ENCODE measurements at regions not wholly inside any gene's neighbourhood (a gene's known extent, or its start where the extent isn't known, plus 50 kb on each side); places are given as distances from the start of the nearest gene placed in this dataset.

DNA sequence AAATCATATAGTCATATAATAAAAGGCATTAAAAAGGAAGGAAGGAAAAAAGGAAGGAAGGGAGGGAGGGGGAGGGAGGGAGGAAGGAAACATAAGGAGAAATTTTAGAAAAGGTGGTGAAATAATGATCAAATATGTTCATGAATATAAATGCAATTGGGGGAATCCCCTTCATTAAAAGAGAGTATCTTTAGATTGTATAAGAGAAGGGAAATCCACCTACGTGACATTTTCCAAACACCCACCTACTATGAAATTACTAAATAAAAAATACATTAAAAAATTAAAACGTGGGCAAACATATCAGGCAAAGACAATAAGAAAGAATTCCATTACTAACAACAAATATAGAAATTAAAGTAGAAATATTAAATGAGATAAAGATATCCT, 203.4 kb upstream of the PARD3B start:
- no peak overlapping the region for H3K27ac ChIP-seq
- H3K4me3 ChIP-seq = no peak overlapping the region
- 65 to 81% methylated on average over 2 of the region's 2 CpGs for WGBS, 2 donors
- no peaks in the 10 kb centered on the region for H3K36me3 ChIP-seq
- DNase-seq (ENCODE audit: low spot score in 2 of 2) = no peak
- H3K27me3 ChIP-seq = no peaks in the 10 kb centered on the region
- H3K9me3 ChIP-seq = no peaks in the 10 kb centered on the region
- no peaks in the 10 kb centered on the region for H3K4me1 ChIP-seq
- TF ChIP-seq CTCF (IDR thresholded peaks at IDR 0.05) = no peak
- TF ChIP-seq EP300 (IDR thresholded peaks at IDR 0.05) = no peak
- no peak for TF ChIP-seq POLR2A (IDR thresholded peaks at IDR 0.05)

- H3K27me3 ChIP-seq = no peaks in the 10 kb centered on the region
- no peaks in the 10 kb centered on the region for H3K9me3 ChIP-seq
- DNase-seq (ENCODE audit: low spot score in 2 of 2) = no peak
- H3K4me3 ChIP-seq = no peak overlapping the region
- TF ChIP-seq CTCF (IDR thresholded peaks at IDR 0.05) (no peak), EP300 (IDR thresholded peaks at IDR 0.05) (no peak), POLR2A (IDR thresholded peaks at IDR 0.05) (no peak)
- WGBS, 2 donors = 92 to 96% methylated on average over 2 of the region's 2 CpGs
- no peak overlapping the region for H3K27ac ChIP-seq
- H3K36me3 ChIP-seq = no peaks in the 10 kb centered on the region
- H3K4me1 ChIP-seq = no peaks in the 10 kb centered on the region
Observed at GRCh38 chr2:204343685-204344084, 201.6 kb upstream of the PARD3B start.

DNA sequence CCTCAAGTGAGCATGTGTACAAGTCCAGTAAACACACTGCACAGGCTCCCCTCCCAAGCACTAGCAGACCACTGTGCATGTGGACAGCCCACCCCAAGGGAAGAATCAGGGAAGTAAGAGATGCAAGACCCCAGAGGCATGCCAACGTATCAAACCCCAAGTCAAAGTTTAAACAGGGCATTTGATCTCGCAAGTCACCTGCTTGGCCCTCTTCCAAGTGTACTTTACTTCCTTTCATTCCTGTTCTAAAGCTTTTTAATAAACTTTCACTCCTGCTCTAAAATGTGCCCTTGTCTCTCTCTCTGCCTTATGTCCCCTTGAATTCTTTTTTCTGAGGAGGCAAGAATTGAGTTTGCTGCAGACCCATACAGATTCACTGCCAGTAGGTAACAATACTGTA, 201.2 kb upstream of the PARD3B start:
- Histone ChIP-seq H3K4me3 (no peak overlapping the region), H3K27ac (no peak overlapping the region), H3K4me1 (no peaks in the 10 kb centered on the region), H3K27me3 (no peaks in the 10 kb centered on the region), H3K9me3 (peaks cover 0 to 4% (median 0%) of the 10 kb centered on the region in 4 donors), H3K36me3 (no peaks in the 10 kb centered on the region)
- no peak for DNase-seq (ENCODE audit: low spot score in 2 of 2)
- no peak for TF ChIP-seq POLR2A (IDR thresholded peaks at IDR 0.05)
- WGBS, 2 donors = 54 to 80% methylated on average over 2 of the region's 2 CpGs

GRCh38 chr2:204346906-204347305, 198.4 kb upstream of the PARD3B start:
- Histone ChIP-seq H3K9me3 (peaks cover 0 to 7% (median 0%) of the 10 kb centered on the region in 4 donors), H3K4me3 (no peak overlapping the region), H3K27me3 (no peaks in the 10 kb centered on the region), H3K4me1 (no peaks in the 10 kb centered on the region), H3K27ac (no peak overlapping the region), H3K36me3 (no peaks in the 10 kb centered on the region)
- WGBS, 2 donors = 79 to 80% methylated on average over 3 of the region's 3 CpGs
- TF ChIP-seq EP300 (IDR thresholded peaks at IDR 0.05) (no peak), CTCF (IDR thresholded peaks at IDR 0.05) (no peak), POLR2A (IDR thresholded peaks at IDR 0.05) (no peak)
- DNase-seq (ENCODE audit: low spot score in 2 of 2) = no peak

- peaks cover 0 to 6% (median 0%) of the 10 kb centered on the region in 4 donors for H3K9me3 ChIP-seq
- no peak for DNase-seq (ENCODE audit: low spot score in 2 of 2)
- H3K4me1 ChIP-seq = no peaks in the 10 kb centered on the region
- no peaks in the 10 kb centered on the region for H3K27me3 ChIP-seq
- H3K4me3 ChIP-seq = no peak overlapping the region
- no peaks in the 10 kb centered on the region for H3K36me3 ChIP-seq
- TF ChIP-seq POLR2A (IDR thresholded peaks at IDR 0.05) (no peak), CTCF (IDR thresholded peaks at IDR 0.05) (no peak), EP300 (IDR thresholded peaks at IDR 0.05) (no peak)
- H3K27ac ChIP-seq = no peak overlapping the region
- WGBS, 2 donors = 59 to 60% methylated on average over 4 of the region's 4 CpGs
Observed at GRCh38 chr2:204353823-204354222, 191.5 kb upstream of the PARD3B start.

- H3K27me3 ChIP-seq = no peaks in the 10 kb centered on the region
- WGBS, 2 donors = 85 to 91% methylated on average over 2 of the region's 2 CpGs
- H3K36me3 ChIP-seq = no peaks in the 10 kb centered on the region
- H3K27ac ChIP-seq = no peak overlapping the region
- TF ChIP-seq EP300 (IDR thresholded peaks at IDR 0.05) (no peak), CTCF (IDR thresholded peaks at IDR 0.05) (no peak), POLR2A (IDR thresholded peaks at IDR 0.05) (no peak)
- H3K4me3 ChIP-seq = no peak overlapping the region
- H3K4me1 ChIP-seq = no peaks in the 10 kb centered on the region
- DNase-seq (ENCODE audit: low spot score in 2 of 2) = no peak
- H3K9me3 ChIP-seq = no peaks in the 10 kb centered on the region
Observed at GRCh38 chr2:204354442-204354856, 190.8 kb upstream of the PARD3B start.
